ENCODE measurements at regions not wholly inside any gene's neighbourhood (a gene's known extent, or its start where the extent isn't known, plus 50 kb on each side); places are given as distances from the start of the nearest gene placed in this dataset.

DNA sequence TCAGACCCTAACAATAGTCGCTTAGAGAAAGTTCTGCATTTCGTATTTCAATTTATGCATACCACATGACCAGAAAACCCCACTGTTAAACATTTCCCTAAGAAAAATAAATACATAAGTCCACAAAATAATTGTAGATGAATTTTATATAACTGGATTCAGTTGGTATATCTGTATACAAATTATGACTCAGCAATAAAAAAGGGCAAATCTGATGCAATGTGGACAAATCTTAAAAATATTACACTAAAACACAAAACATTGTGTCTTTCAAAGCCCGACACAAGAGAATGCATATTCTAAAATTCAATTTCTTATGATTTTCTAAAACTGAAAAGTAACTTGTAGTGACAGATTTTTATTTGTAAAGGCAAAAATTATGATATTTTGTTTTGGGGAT, 1005.0 kb downstream of the EFNB2 start:
- Histone ChIP-seq H3K9me3 (ENCODE audit: control insufficient read depth, insufficient read depth, low read length) (no peaks in the 10 kb centered on the region; the same call in 1 of the 2 replicates), H3K9ac (ENCODE audit: low read depth, low read length) (no peak overlapping the region), H3K4me1 (ENCODE audit: insufficient read depth, low read length) (no peaks in the 10 kb centered on the region), H3K36me3 (ENCODE audit: insufficient read depth, low read length) (no peaks in the 10 kb centered on the region)

- no peaks in the 10 kb centered on the region for H3K36me3 ChIP-seq (ENCODE audit: insufficient read depth, low read length)
- no peak overlapping the region for H3K9ac ChIP-seq (ENCODE audit: low read depth, low read length)
- H3K9me3 ChIP-seq (ENCODE audit: control insufficient read depth, insufficient read depth, low read length), result no peaks in the 10 kb centered on the region; the same call in 1 of the 2 replicates
- H3K4me1 ChIP-seq (ENCODE audit: insufficient read depth, low read length), result no peaks in the 10 kb centered on the region
Observed at GRCh38 chr13:105527127-105527526, 1008.3 kb downstream of the EFNB2 start.

DNA sequence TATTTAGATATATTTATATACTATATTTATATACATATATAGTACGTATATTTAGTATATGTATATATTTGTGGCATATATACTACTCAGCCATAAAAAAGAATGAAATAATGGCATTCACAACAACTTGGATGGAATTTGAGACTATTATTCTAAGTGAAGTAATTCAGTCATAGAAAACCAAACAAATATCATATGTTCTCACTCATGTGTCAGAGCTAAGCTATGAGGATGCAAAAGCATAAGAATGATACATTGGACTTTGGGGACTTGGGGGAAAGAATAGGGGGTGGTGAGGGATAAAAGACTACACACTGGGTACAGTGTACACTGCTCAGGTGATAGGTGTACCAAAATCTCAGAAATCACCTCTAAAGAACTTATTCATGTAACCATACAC, 1015.7 kb downstream of the EFNB2 start:
- H3K9ac ChIP-seq (ENCODE audit: low read depth, low read length), result no peak overlapping the region
- H3K36me3 ChIP-seq (ENCODE audit: insufficient read depth, low read length), result no peaks in the 10 kb centered on the region
- peaks cover 5% of the 10 kb centered on the region; the same call in 1 of the 2 replicates for H3K4me1 ChIP-seq (ENCODE audit: insufficient read depth, low read length)
- H3K9me3 ChIP-seq (ENCODE audit: control insufficient read depth, insufficient read depth, low read length), result no peaks in the 10 kb centered on the region

- Histone ChIP-seq H3K36me3 (ENCODE audit: insufficient read depth, low read length) (no peaks in the 10 kb centered on the region), H3K4me1 (ENCODE audit: insufficient read depth, low read length) (peaks cover 5% of the 10 kb centered on the region; the same call in 1 of the 2 replicates), H3K9me3 (ENCODE audit: control insufficient read depth, insufficient read depth, low read length) (no peaks in the 10 kb centered on the region), H3K9ac (ENCODE audit: low read depth, low read length) (no peak overlapping the region)
Observed at GRCh38 chr13:105518086-105518485, 1017.4 kb downstream of the EFNB2 start.

DNA sequence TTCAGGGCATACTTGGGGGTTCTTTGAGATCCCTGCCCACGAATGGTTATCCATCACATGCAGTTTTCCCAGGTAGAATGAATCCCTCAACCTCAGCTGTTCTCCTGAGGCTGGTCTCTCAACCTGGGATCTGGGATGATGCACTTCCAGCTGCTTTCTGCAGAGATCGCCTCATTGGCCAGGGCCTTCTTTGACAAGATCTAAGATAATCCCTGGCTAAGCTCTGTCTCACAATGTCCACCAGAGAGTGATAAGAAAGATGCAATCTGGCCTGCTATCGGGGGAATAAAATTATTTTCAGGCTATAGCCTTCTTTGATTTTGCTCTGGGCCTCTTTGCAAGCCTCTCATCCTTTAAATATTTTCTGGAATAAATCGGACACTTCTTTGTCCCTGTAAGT, 1021.1 kb downstream of the EFNB2 start:
- no peak overlapping the region for H3K9ac ChIP-seq (ENCODE audit: low read depth, low read length)
- H3K9me3 ChIP-seq (ENCODE audit: control insufficient read depth, insufficient read depth, low read length), result no peaks in the 10 kb centered on the region
- no peaks in the 10 kb centered on the region for H3K36me3 ChIP-seq (ENCODE audit: insufficient read depth, low read length)
- H3K4me1 ChIP-seq (ENCODE audit: insufficient read depth, low read length), result peaks cover 5% of the 10 kb centered on the region; the same call in 1 of the 2 replicates

DNA sequence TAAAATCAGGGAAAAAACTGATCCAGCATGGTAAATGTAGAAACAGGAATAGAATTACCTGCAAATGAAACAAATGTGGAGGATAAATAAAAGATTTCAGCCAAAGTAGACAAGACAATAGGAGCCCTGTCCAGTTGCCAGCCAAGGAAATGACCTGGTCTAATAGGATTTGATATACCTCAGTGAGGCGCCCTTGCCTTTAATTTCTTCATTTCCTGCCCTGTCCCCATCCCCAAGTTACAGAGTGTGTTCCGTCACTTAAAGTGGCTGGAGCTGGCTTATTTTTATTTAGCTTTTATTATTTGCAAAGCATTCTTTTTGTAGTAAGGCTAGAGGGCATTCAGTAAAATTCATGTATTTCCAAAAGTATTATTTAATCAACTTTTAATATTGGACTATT, 1022.0 kb downstream of the EFNB2 start:
- no peak overlapping the region for H3K9ac ChIP-seq (ENCODE audit: low read depth, low read length)
- no peaks in the 10 kb centered on the region for H3K9me3 ChIP-seq (ENCODE audit: control insufficient read depth, insufficient read depth, low read length)
- peaks cover 5% of the 10 kb centered on the region; the same call in 1 of the 2 replicates for H3K4me1 ChIP-seq (ENCODE audit: insufficient read depth, low read length)

GRCh38 chr13:105509981-105510762, 1025.3 kb downstream of the EFNB2 start:
- H3K9ac ChIP-seq (ENCODE audit: low read depth, low read length), result no peak overlapping the region
- no peaks in the 10 kb centered on the region for H3K4me1 ChIP-seq (ENCODE audit: insufficient read depth, low read length)
- H3K36me3 ChIP-seq (ENCODE audit: insufficient read depth, low read length), result no peaks in the 10 kb centered on the region
- H3K9me3 ChIP-seq (ENCODE audit: control insufficient read depth, insufficient read depth, low read length), result no peaks in the 10 kb centered on the region

More for the DNA sequence above, 1022.0 kb downstream of the EFNB2 start:
- H3K36me3 ChIP-seq (ENCODE audit: insufficient read depth, low read length), result no peaks in the 10 kb centered on the region

GRCh38 chr13:105506463-105506862, 1029.0 kb downstream of the EFNB2 start:
- Histone ChIP-seq H3K9me3 (ENCODE audit: control insufficient read depth, insufficient read depth, low read length) (no peaks in the 10 kb centered on the region), H3K36me3 (ENCODE audit: insufficient read depth, low read length) (no peaks in the 10 kb centered on the region), H3K4me1 (ENCODE audit: insufficient read depth, low read length) (peaks cover 12% of the 10 kb centered on the region), H3K9ac (ENCODE audit: low read depth, low read length) (no peak overlapping the region)

DNA sequence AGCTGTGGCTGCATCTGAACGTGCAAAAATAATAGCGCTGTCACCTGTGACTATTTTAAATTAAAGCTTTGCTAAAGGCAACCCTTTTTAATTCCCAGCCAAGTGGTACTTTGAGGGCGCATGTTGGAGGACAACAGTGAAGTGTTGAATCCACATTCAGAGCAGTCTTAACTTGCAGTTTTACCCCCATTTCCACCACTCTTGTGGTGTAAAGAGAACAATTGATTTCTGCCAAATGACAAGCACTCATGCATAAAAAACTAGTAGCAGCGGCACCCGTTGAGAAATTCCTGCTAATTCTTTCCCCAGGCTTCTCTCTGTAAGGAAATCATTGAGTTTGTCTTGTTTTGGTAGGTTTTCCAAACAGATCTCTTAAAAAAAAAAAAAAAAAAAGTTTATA, 1033.3 kb downstream of the EFNB2 start:
- Histone ChIP-seq H3K36me3 (ENCODE audit: insufficient read depth, low read length) (no peaks in the 10 kb centered on the region), H3K9ac (ENCODE audit: low read depth, low read length) (no peak overlapping the region), H3K4me1 (ENCODE audit: insufficient read depth, low read length) (peaks cover 12% of the 10 kb centered on the region), H3K9me3 (ENCODE audit: control insufficient read depth, insufficient read depth, low read length) (no peaks in the 10 kb centered on the region)

DNA sequence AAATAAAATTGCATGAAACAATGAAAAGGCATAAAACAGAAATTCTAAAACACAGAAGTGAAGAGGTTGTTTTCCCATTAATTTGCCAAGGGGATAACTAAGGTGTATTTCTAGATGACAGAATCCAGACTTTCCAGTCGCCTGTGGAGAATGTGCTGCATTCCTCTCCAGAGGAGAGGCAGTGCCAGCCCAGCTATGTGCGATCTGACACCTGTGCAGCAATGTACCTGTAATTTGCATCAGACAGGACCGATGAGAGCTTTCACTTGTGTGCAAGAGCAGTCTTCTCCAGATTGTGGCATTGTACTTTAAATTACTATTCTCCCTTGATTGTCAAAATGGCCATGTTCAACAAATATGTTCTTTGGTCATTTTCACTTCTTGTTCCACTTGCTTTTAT, 1037.9 kb downstream of the EFNB2 start:
- no peak overlapping the region for H3K9ac ChIP-seq (ENCODE audit: low read depth, low read length)
- H3K4me1 ChIP-seq (ENCODE audit: insufficient read depth, low read length), result peaks cover 11% of the 10 kb centered on the region
- H3K36me3 ChIP-seq (ENCODE audit: insufficient read depth, low read length), result no peaks in the 10 kb centered on the region; the same call in 1 of the 2 replicates
- no peaks in the 10 kb centered on the region for H3K9me3 ChIP-seq (ENCODE audit: control insufficient read depth, insufficient read depth, low read length)

DNA sequence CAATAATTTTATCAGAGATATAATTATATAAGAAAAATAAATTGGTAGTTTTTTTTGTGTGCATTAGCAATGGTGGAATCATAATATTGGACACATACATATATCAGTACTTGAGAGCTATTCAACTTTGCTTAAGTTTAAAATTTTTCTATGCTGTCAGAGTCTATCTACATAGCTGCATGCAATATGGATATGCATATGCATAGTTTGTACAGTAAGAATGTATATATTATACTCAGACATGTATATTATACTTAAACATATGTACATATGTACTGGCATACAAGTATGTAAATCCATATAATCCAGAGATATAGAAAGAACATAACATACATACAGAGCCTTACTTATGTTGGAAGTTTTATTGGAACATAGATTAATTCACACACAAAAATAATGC, 1043.2 kb downstream of the EFNB2 start:
- Histone ChIP-seq H3K36me3 (ENCODE audit: insufficient read depth, low read length) (no peaks in the 10 kb centered on the region; the same call in 1 of the 2 replicates), H3K9me3 (ENCODE audit: control insufficient read depth, insufficient read depth, low read length) (no peaks in the 10 kb centered on the region), H3K9ac (ENCODE audit: low read depth, low read length) (no peak overlapping the region), H3K4me1 (ENCODE audit: insufficient read depth, low read length) (peaks cover 3% of the 10 kb centered on the region; the same call in 1 of the 2 replicates)

GRCh38 chr13:105491345-105491744, 1044.1 kb downstream of the EFNB2 start:
- Histone ChIP-seq H3K9ac (ENCODE audit: low read depth, low read length) (no peak overlapping the region), H3K4me1 (ENCODE audit: insufficient read depth, low read length) (peaks cover 3% of the 10 kb centered on the region; the same call in 1 of the 2 replicates), H3K36me3 (ENCODE audit: insufficient read depth, low read length) (no peaks in the 10 kb centered on the region; the same call in 1 of the 2 replicates), H3K9me3 (ENCODE audit: control insufficient read depth, insufficient read depth, low read length) (no peaks in the 10 kb centered on the region)

- no peaks in the 10 kb centered on the region for H3K4me1 ChIP-seq (ENCODE audit: insufficient read depth, low read length)
- no peaks in the 10 kb centered on the region for H3K9me3 ChIP-seq (ENCODE audit: control insufficient read depth, insufficient read depth, low read length)
- H3K36me3 ChIP-seq (ENCODE audit: insufficient read depth, low read length), result no peaks in the 10 kb centered on the region
- no peak overlapping the region for H3K9ac ChIP-seq (ENCODE audit: low read depth, low read length)
Observed at GRCh38 chr13:105485081-105485480, 1050.4 kb downstream of the EFNB2 start.

DNA sequence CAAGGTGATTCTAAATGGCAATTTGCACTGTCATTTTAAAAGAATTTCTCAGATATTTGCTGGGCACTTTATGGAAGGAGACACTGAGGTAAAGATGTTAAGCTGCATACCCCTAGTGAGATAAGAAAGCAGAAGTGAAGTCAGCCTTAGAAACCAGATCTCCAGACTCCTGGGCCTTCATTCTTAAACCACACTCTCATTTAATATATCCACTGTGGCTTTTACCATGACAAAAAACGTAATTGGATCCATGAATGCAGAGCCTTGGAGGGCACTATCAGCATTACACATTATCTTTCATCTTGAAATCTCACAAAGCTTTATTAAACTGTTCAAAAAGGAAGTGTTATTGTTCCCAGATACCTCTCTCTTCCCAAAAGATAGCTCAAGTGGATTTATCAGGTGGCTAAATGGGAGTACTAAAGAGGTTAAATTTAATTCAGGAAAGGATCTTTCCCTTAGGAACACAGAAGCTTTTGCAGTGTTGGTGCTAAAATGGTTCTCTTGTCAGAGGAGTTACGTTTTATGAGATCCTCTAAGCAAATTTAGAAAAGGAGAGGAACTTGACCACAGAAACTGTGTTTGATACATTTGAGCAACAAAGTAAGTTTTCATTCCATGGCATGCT, 1060.4 kb downstream of the EFNB2 start:
- H3K4me1 ChIP-seq (ENCODE audit: insufficient read depth, low read length), result peaks cover 5% of the 10 kb centered on the region; the same call in 1 of the 2 replicates
- H3K9ac ChIP-seq (ENCODE audit: low read depth, low read length), result no peak overlapping the region
- H3K9me3 ChIP-seq (ENCODE audit: control insufficient read depth, insufficient read depth, low read length), result no peaks in the 10 kb centered on the region
- no peaks in the 10 kb centered on the region for H3K36me3 ChIP-seq (ENCODE audit: insufficient read depth, low read length)

DNA sequence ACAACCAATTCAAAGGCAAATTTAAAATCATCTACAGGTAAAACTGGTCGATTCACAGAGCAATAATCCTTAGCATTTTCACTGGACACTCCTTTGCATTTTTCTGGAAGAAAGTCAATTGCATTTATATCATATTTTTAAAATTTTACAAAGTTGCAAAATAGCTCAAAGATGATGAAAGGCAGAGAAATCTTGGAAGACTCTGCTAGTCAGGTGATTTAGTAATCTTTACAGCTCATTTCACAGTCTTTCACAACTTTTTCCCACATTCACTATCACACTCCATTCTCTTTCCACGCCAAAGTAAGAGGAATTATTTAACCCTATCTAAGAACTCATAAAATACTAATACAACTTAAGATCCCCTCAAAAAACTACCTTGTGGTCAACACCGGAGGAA, 1063.8 kb downstream of the EFNB2 start:
- peaks cover 5% of the 10 kb centered on the region; the same call in 1 of the 2 replicates for H3K4me1 ChIP-seq (ENCODE audit: insufficient read depth, low read length)

More for the DNA sequence above, 1063.8 kb downstream of the EFNB2 start:
- no peak overlapping the region for H3K9ac ChIP-seq (ENCODE audit: low read depth, low read length)
- no peaks in the 10 kb centered on the region for H3K9me3 ChIP-seq (ENCODE audit: control insufficient read depth, insufficient read depth, low read length)
- no peaks in the 10 kb centered on the region for H3K36me3 ChIP-seq (ENCODE audit: insufficient read depth, low read length)
